HCT116 (cell line): ENCODE measurements at regions not wholly inside any gene's neighbourhood (a gene's known extent, or its start where the extent isn't known, plus 50 kb on each side); places are given as distances from the start of the nearest gene placed in this dataset.

Experiments used
- ATAC-seq: fragments of 200-7000 bp; cut with Tn5 transposase; 2 replicates; pipeline ENCODE4 v1.9.1; 2020; ENCODE audit warnings: mild to moderate bottlenecking, moderate library complexity
- BruUV-seq: library from RNA; stranded (reverse); fragments of 400-500 nt; replicated peaks from 2 replicates; lab custom pipeline; 2021; lab: Mats Ljungman, UMichigan
- CTCF ChIA-PET: fragments of 300-600 bp; sonication (Branson Sonifier 250); formaldehyde crosslinking; loops from one replicate; lab custom pipeline; 2021; ENCODE audit warnings: antibody characterized with exemption; lab: Charles Lee
- POLR2A ChIA-PET: fragments of 300-600, 350-600 bp; sonication (Branson Sonifier 250); formaldehyde crosslinking; loops from one replicate; lab custom pipeline; 2021; ENCODE audit warnings: antibody characterized with exemption; lab: Charles Lee
- RAD21 ChIA-PET, 2 experiments: fragments of 300-600 bp; sonication (Branson Sonifier 250); formaldehyde crosslinking; loops; one replicate each; lab custom pipeline; 2023; ENCODE audit warnings: low total read pairs in 2 of 2; ENCODE audit not compliant: uncharacterized antibody in 2 of 2, unreplicated experiment in 2 of 2, low non-redundant PET in 1 of 2; lab: Charles Lee
- DNase-seq: peaks from one replicate; pipeline ENCODE4 v3.0.0-alpha.2; 2010; ENCODE audit warnings: low read depth, low spot score
- H2AFZ ChIP-seq: fragments of 200-600 bp; shearing (Covaris generic), sonication (generic); 2 replicates; pipeline ENCODE4 v1.6.1; 2017; ENCODE audit warnings: low read depth, mixed run types, mixed read lengths, antibody characterized with exemption, low read length; ENCODE audit not compliant: poor library complexity, severe bottlenecking
- H3K27ac ChIP-seq: 2 replicates; pipeline ENCODE4 v1.5.1; 2012; ENCODE audit warnings: low read depth, low read length
- H3K27me3 ChIP-seq: fragments of 200-600 bp; sonication (generic); 2 replicates; pipeline ENCODE4 v1.6.1; 2016; ENCODE audit warnings: mixed run types, low read length, mixed read lengths; ENCODE audit not compliant: insufficient read depth
- H3K36me3 ChIP-seq, 2 experiments: fragments of 200-500 bp in 1 of 2; fragments of 200-600 bp in 1 of 2; sonication (Bioruptor generic) in 1 of 2; sonication (generic) in 1 of 2; 2 replicates each; pipeline versions ENCODE4 v1.5.1 to v1.6.1; 2014 to 2016; ENCODE audit warnings: low read length in 2 of 2, inconsistent platforms in 1 of 2, mixed read lengths in 1 of 2, mixed run types in 1 of 2; ENCODE audit not compliant: insufficient read depth in 2 of 2, control insufficient read depth in 1 of 2
- H3K4me1 ChIP-seq, 2 experiments: fragments of 200-600 bp in 1 of 2; sonication (generic) in 1 of 2; 2 replicates each; pipeline versions ENCODE4 v1.5.1 to v1.6.1; 2012 to 2017; ENCODE audit warnings: low read length in 2 of 2, inconsistent platforms in 1 of 2, mild to moderate bottlenecking in 1 of 2, mixed read lengths in 1 of 2, mixed run types in 1 of 2, moderate library complexity in 1 of 2; ENCODE audit not compliant: insufficient read depth in 2 of 2, control insufficient read depth in 1 of 2
- H3K4me2 ChIP-seq: fragments of 200-600 bp; sonication (generic); 2 replicates; pipeline ENCODE4 v1.6.1; 2017; ENCODE audit warnings: mixed run types, low read length, mixed read lengths
- H3K4me3 ChIP-seq, 2 experiments: fragments of 200-600 bp in 1 of 2; sonication (generic) in 1 of 2; replicated peaks in 1 of 2; 2 replicates each; pipeline ENCODE4 v1.5.1; 2011 to 2016; ENCODE audit warnings: low read length in 2 of 2, control low read depth in 1 of 2, low read depth in 1 of 2, mild to moderate bottlenecking in 1 of 2, mixed read lengths in 1 of 2, mixed run types in 1 of 2
- H3K79me2 ChIP-seq: fragments of 200-600 bp; sonication (generic); 2 replicates; pipeline ENCODE4 v1.6.1; 2017; ENCODE audit warnings: mild to moderate bottlenecking, mixed run types, low read length, moderate library complexity, mixed read lengths; ENCODE audit not compliant: insufficient read depth
- H3K9ac ChIP-seq: fragments of 200-600 bp; sonication (generic); 2 replicates; pipeline ENCODE4 v1.6.1; 2016; ENCODE audit warnings: low read length, mixed read lengths
- H3K9me2 ChIP-seq: fragments of 200-600 bp; sonication (generic), shearing (Covaris generic); 2 replicates; pipeline ENCODE4 v1.6.1; 2017; ENCODE audit warnings: mixed run types, mild to moderate bottlenecking, moderate library complexity; ENCODE audit not compliant: insufficient read depth
- H3K9me3 ChIP-seq, 2 experiments: fragments of 200-500 bp in 1 of 2; fragments of 200-600 bp in 1 of 2; sonication (Bioruptor generic) in 1 of 2; sonication (generic) in 1 of 2; 2 replicates each; pipeline ENCODE4 v1.6.1; 2014 to 2017; ENCODE audit warnings: low read length in 2 of 2, mixed read lengths in 2 of 2, inconsistent platforms in 1 of 2, low read depth in 1 of 2, mild to moderate bottlenecking in 1 of 2, mixed run types in 1 of 2, moderate library complexity in 1 of 2; ENCODE audit not compliant: control insufficient read depth in 1 of 2, insufficient read depth in 1 of 2
- H4K20me1 ChIP-seq: fragments of 200-600 bp; sonication (generic), shearing (Covaris generic); 2 replicates; pipeline ENCODE4 v1.6.1; 2017; ENCODE audit warnings: mixed run types, mild to moderate bottlenecking, moderate library complexity; ENCODE audit not compliant: insufficient read depth
- CEBPB ChIP-seq: IDR thresholded peaks from 2 replicates; pipeline ENCODE4 v1.6.1; 2012; ENCODE audit warnings: low read depth
- POLR2A ChIP-seq: IDR thresholded peaks from 2 replicates; pipeline ENCODE4 v1.7.0; 2011; ENCODE audit warnings: borderline replicate concordance; ENCODE audit not compliant: insufficient read depth, insufficient read length; ENCODE audit errors: extremely low read depth
- POLR2AphosphoS5 ChIP-seq: IDR thresholded peaks from 2 replicates; pipeline ENCODE4 v1.6.1; 2011; ENCODE audit warnings: mild to moderate bottlenecking, low read depth, low read length, moderate library complexity
- RAD21 ChIP-seq: IDR thresholded peaks from 2 replicates; pipeline ENCODE4 v1.6.1; 2012; ENCODE audit warnings: low read depth, mild to moderate bottlenecking
- SIN3A ChIP-seq: IDR thresholded peaks from 2 replicates; pipeline ENCODE4 v1.6.1; 2012; ENCODE audit warnings: low read depth
- ZNF274 ChIP-seq: fragments of 200-500 bp; sonication (Bioruptor generic); IDR thresholded peaks from 2 replicates; pipeline ENCODE4 v1.6.1; 2014; ENCODE audit warnings: mild to moderate bottlenecking, low read depth, low read length, inconsistent platforms
- intact Hi-C: fragments of 100-400 bp; cut with micrococcal nuclease; formaldehyde crosslinking; loops from 2 replicates; pipeline ENCODE4 v1.10.0; 2022
- TF ChIP-seq, protein P1 (sequence below), 3 experiments: fragments of 200-600 bp in 1 of 3; sonication (generic) in 1 of 3; IDR thresholded peaks in 2 of 3; conservative IDR thresholded peaks in 1 of 3; 2 replicates each; pipeline ENCODE4 v1.5.1; 2012 to 2017; ENCODE audit warnings: low read depth in 2 of 3, low read length in 2 of 3, antibody characterized with exemption in 1 of 3, borderline replicate concordance in 1 of 3, control low read depth in 1 of 3, mild to moderate bottlenecking in 1 of 3, mixed read lengths in 1 of 3, mixed run types in 1 of 3, moderate library complexity in 1 of 3; ENCODE audit not compliant: insufficient read depth in 1 of 3
- TF ChIP-seq, protein P2 (sequence below): IDR thresholded peaks from 2 replicates; pipeline ENCODE4 v1.6.1; 2011; ENCODE audit warnings: mild to moderate bottlenecking, low read length, moderate library complexity; ENCODE audit not compliant: insufficient replicate concordance; ENCODE audit errors: extremely low read depth
- TF ChIP-seq, protein P3 (sequence below): IDR thresholded peaks from 2 replicates; pipeline ENCODE4 v1.6.1; 2012

DNA sequence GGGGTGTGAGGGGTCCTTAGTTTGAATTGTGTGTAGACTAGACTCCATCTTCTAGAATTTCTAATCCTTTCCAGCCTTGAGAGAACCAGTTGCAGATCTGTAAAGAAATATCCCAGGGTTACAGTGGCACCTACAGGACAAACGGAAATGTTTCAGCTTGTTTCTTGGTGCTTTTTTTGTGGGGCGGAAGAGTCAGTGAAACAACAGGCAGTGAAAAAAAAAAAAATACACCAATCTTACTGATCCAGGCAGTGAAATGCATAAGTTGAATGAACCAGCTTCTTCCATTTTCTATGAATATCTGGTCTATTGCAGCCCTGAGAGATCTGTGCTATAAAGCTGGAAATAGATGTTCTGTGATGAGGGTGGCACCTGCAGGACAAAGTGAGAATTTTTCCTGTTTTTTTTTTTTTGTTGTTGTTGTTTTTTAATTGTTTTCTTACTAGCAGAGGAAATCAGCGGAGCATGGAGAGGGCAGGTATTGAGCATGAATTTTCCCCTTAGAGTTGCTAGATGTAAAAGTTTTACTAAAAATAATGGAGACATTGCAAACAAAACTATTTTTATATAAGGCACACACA lies 81.9 kb upstream of the DYNC1I1 start:
- H3K27ac ChIP-seq, result no peak overlapping the region
- H3K9ac ChIP-seq, result no peak overlapping the region
- H3K4me2 ChIP-seq, result peak overlapping the region; percentile 42
- H3K79me2 ChIP-seq, result no peaks in the 10 kb centered on the region
- no peaks in the 10 kb centered on the region for H3K36me3 ChIP-seq
- DNase-seq (peak; percentile 52), ATAC-seq (peak; percentile 75)
- BruUV-seq, result no TSS peak
- no peaks in the 10 kb centered on the region for H3K9me3 ChIP-seq
- ChIA-PET POLR2A (interaction anchor here (0.7 to 1.5 kb wide), 3 partner anchors 139 to 1401 kb away, joined by 3 to 4 read pairs (median 3); no protein-coding TSS in a partner anchor), RAD21 (interaction anchor here (0.6 to 1.3 kb wide), 8 partner anchors 131 to 580 kb away, joined by 3 to 9 read pairs (median 4); no protein-coding TSS in a partner anchor), CTCF (interaction anchor here (0.6 to 7.0 kb wide), 38 partner anchors 9 to 1754 kb away, joined by 3 to 226 read pairs (median 4); no protein-coding TSS in a partner anchor)
- peak overlapping the region; percentile 93 for H2AFZ ChIP-seq
- no peaks in the 10 kb centered on the region for H3K27me3 ChIP-seq
- intact Hi-C loops, result no loop called here
- H3K4me1 ChIP-seq, result no peaks in the 10 kb centered on the region
- TF ChIP-seq RAD21, result peak; percentile 58
- TF ChIP-seq, protein P1, sequence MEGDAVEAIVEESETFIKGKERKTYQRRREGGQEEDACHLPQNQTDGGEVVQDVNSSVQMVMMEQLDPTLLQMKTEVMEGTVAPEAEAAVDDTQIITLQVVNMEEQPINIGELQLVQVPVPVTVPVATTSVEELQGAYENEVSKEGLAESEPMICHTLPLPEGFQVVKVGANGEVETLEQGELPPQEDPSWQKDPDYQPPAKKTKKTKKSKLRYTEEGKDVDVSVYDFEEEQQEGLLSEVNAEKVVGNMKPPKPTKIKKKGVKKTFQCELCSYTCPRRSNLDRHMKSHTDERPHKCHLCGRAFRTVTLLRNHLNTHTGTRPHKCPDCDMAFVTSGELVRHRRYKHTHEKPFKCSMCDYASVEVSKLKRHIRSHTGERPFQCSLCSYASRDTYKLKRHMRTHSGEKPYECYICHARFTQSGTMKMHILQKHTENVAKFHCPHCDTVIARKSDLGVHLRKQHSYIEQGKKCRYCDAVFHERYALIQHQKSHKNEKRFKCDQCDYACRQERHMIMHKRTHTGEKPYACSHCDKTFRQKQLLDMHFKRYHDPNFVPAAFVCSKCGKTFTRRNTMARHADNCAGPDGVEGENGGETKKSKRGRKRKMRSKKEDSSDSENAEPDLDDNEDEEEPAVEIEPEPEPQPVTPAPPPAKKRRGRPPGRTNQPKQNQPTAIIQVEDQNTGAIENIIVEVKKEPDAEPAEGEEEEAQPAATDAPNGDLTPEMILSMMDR (IDR thresholded peaks at IDR 0.05 in 2 of 3, conservative IDR thresholded peaks at IDR 0.05 in 1 of 3; ENCODE audit: borderline replicate concordance in 1 of 3, insufficient read depth in 1 of 3, low read depth in 2 of 3, low read length in 2 of 3), result peak; percentile 43 to 94 (median 80)
- no peak for TF ChIP-seq POLR2AphosphoS5
- H3K4me3 ChIP-seq, result no peak overlapping the region
- no peaks in the 10 kb centered on the region for H4K20me1 ChIP-seq
- no peaks in the 10 kb centered on the region for H3K9me2 ChIP-seq

DNA sequence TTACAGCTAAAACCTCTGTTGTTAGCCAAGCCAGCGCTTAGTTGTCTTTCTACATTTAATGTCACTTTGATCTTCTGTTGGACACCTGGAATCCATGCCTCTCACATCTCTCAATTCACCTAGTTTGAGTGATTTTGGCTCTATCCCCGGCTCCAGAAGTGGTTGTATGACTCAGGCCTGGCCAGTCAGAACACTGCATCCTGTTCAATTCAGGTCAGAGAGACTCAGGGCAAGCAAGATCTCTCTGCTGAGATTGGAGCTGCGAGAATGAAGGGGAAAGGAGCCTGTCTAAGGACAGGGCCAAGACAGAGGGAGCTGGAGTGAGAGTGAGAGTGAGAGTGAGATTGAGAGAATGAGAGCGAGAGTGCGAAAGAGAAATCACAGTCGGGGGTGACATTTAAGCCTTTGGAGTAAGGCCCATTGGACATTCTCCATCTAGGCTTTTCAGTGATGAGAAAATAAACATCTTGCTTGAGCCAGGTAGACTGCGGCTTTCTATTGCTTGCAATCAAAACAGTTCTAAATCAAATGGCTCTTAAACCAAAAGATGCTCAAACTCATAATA lies 83.3 kb upstream of the DYNC1I1 start:
- DNase-seq (no peak), ATAC-seq (no peak)
- no peaks in the 10 kb centered on the region for H3K79me2 ChIP-seq
- H3K4me1 ChIP-seq, result peaks cover 0 to 5% of the 10 kb centered on the region in 2 experiments; a peak in 1 of 4 replicates
- no peaks in the 10 kb centered on the region for H4K20me1 ChIP-seq
- RAD21 ChIA-PET, result no interaction called here
- no peaks in the 10 kb centered on the region for H3K27me3 ChIP-seq
- POLR2A ChIA-PET, result no interaction called here
- no peak overlapping the region for H3K4me3 ChIP-seq
- H3K27ac ChIP-seq, result no peak overlapping the region
- intact Hi-C loops, result no loop called here
- H3K9ac ChIP-seq, result no peak overlapping the region
- no peaks in the 10 kb centered on the region for H3K9me2 ChIP-seq
- H2AFZ ChIP-seq, result no peak overlapping the region
- no peaks in the 10 kb centered on the region for H3K36me3 ChIP-seq
- no peak overlapping the region for H3K4me2 ChIP-seq
- BruUV-seq, result no TSS peak
- no peaks in the 10 kb centered on the region for H3K9me3 ChIP-seq
- CTCF ChIA-PET, result interaction anchor here (2.7 to 7.0 kb wide), 6 partner anchors 144 to 212 kb away, joined by 13 to 226 read pairs (median 40); no protein-coding TSS in a partner anchor
- TF ChIP-seq SIN3A (no peak), CEBPB (no peak), ZNF274 (no peak), POLR2A (no peak), POLR2AphosphoS5 (no peak)
- TF ChIP-seq, protein P2, sequence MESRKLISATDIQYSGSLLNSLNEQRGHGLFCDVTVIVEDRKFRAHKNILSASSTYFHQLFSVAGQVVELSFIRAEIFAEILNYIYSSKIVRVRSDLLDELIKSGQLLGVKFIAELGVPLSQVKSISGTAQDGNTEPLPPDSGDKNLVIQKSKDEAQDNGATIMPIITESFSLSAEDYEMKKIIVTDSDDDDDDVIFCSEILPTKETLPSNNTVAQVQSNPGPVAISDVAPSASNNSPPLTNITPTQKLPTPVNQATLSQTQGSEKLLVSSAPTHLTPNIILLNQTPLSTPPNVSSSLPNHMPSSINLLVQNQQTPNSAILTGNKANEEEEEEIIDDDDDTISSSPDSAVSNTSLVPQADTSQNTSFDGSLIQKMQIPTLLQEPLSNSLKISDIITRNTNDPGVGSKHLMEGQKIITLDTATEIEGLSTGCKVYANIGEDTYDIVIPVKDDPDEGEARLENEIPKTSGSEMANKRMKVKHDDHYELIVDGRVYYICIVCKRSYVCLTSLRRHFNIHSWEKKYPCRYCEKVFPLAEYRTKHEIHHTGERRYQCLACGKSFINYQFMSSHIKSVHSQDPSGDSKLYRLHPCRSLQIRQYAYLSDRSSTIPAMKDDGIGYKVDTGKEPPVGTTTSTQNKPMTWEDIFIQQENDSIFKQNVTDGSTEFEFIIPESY, result no peak
- TF ChIP-seq, protein P1 (IDR thresholded peaks at IDR 0.05 in 2 of 3, conservative IDR thresholded peaks at IDR 0.05 in 1 of 3; ENCODE audit: borderline replicate concordance in 1 of 3, insufficient read depth in 1 of 3, low read depth in 2 of 3, low read length in 2 of 3), result no peak
- TF ChIP-seq, protein P3, sequence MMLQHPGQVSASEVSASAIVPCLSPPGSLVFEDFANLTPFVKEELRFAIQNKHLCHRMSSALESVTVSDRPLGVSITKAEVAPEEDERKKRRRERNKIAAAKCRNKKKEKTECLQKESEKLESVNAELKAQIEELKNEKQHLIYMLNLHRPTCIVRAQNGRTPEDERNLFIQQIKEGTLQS, result no peak
